ENCODE measurements at regions not wholly inside any gene's neighbourhood (a gene's known extent, or its start where the extent isn't known, plus 50 kb on each side); places are given as distances from the start of the nearest gene placed in this dataset.
A peak's percentile ranks its signal among the peaks of the same experiment; 100 is the strongest.
"Not testable (repeated sequence)": the region's sequence is repeated elsewhere in the genome, so short reads cannot be mapped to it uniquely, and the experiment has no call there.

- DNase-seq = no peak
These were observed 50.5 kb upstream of the PARP4 start for GRCh38 chr13:24563087-24563486.

- DNase-seq = not testable (repeated sequence)
These were observed 51.4 kb upstream of the PARP4 start for GRCh38 chr13:24563971-24564370.

DNA sequence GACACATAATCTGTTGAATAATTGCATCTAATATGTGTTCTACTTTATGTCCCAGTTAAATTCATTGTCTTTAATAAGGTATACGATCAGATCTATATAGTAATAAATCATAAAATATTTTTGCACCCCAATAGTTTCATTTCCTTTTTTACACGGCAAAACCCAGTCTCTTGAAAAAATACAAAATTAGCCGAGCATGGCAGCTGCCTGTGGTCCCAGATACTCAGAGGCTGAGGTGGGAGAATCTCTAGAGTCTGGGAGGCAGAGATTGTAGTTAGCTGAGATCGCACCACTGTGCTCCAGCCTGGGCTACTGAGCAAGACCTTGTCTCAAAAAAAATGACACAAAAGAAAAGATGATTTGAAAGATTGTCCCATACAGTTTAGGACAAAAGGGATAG lies 52.3 kb upstream of the PARP4 start:
- DNase-seq = no peak

- DNase-seq = not testable (repeated sequence)
These were observed 55.0 kb upstream of the PARP4 start for GRCh38 chr13:24567593-24567992.

DNA sequence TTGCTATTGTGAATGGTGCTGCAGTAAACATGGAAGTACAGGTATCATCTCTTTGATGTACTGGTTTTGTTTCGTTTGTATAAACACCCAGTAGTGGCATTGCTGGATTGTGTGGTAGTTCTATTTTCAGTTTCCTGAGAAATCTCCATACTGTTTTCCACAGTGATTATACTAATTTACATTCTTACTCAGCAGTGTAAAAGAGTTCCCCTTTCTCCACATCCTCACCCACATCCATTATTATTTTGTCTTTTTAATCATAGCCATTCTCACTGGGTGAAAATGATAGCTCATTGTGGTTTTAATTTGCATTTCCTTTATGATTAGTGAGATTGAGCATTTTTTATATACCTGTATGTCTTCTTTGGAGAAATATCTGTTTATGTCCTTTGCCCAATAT lies 62.3 kb upstream of the PARP4 start:
- DNase-seq = peak in 1 of 2 donors; percentile 10

- DNase-seq = peak; percentile 10 to 13
These were observed 67.7 kb upstream of the PARP4 start for GRCh38 chr13:24580315-24580714.

DNA sequence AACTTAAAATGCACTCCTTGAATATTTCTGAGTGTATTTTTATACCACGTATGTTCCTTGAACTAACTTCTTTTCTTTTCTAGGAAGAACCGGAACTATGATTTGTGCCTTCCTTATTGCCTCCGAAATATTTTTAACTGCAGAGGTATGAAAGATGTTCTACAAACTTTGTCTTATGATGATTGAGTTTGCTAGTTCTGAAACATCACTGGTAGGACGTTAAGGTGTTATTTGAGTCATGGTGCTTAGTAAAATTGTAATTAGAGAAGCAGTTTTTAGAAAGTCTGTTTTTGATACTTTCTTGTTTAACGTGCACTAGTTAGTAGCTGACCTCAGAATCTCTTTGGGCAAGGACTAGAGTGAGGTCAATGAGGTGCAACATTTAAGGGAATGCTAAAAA lies 69.0 kb upstream of the PARP4 start:
- not testable (repeated sequence) for DNase-seq

DNA sequence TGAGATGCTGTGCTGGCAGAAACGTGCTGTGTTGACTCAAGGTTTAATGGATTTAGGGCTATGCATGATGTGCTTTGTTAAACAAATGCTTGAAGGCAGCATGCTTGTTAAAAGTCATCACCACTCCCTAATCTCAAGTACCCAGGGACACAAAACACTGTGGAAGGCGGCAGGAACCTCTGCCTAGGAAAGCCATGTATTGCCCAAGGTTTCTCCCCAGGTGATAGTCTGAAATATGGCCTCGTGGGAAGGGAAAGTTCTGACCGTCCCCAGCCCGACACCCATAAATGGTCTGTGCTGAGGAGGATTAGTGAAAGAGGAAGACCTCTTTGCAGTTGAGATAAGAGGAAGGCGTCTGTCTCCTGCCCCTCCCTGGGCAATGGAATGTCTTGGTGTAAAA lies 79.1 kb upstream of the PARP4 start:
- not testable (repeated sequence) for DNase-seq

DNA sequence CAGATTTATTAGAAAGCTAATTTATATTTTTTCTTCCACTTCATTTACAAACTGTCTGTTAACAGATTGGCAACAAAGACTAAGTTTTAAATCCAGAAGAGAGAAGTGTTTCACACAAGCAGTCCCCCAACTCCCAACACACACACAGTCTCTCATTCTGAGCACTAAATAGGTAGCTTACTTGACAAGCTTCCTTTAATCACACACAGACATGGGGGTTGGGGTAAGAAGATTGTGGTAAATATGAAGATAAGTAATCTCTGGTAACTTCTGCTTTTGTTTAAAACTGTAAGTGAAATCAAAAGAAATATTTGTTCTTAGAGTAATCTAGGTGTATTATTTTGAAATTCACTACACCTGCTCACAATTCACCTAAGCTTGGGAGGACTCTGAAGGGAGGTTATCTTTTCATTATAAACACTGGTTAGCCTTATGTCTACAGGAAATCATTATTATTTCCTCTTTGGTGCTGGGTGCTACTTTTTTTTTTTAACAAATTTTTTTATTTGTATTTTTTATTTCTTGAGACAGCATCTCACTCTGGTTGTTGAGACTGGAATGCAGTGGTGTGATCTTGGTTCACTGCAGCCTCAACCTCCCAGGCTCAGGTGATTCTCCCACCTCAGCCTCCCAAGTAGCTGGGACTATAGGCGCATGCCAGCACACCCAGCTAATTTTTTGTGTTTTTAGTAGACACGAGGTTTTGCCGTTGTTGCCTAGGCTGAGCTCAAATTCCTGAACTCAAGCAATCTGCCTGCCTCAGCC lies 82.1 kb upstream of the ATP12A start:
- not testable (repeated sequence) for DNase-seq

- not testable (repeated sequence) for DNase-seq
These were observed 81.0 kb upstream of the ATP12A start for GRCh38 chr13:24599019-24599791.

DNA sequence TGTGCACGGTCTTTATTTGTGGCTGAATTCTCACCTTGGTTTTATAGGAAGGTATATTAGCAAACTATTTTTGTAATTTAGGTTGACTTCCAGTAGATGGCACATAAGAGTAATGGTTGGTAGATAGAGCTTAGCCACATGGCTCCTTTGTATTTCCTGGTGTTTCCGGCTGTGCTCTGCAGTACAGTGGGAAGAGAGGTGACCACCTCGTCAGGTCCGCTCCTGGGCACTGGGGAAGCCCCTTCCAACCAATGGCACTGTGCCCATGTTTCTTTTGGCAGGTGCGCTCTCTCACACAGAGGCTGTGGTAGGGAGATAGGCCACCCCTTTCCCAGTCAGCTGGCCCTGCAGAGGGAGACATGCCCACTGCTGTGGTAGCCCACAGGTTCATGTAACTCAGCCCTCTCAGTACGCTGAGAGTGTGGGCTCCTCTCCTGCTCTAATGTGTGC lies 74.3 kb upstream of the ATP12A start:
- DNase-seq = peak in 1 of 2 donors; percentile 31

DNA sequence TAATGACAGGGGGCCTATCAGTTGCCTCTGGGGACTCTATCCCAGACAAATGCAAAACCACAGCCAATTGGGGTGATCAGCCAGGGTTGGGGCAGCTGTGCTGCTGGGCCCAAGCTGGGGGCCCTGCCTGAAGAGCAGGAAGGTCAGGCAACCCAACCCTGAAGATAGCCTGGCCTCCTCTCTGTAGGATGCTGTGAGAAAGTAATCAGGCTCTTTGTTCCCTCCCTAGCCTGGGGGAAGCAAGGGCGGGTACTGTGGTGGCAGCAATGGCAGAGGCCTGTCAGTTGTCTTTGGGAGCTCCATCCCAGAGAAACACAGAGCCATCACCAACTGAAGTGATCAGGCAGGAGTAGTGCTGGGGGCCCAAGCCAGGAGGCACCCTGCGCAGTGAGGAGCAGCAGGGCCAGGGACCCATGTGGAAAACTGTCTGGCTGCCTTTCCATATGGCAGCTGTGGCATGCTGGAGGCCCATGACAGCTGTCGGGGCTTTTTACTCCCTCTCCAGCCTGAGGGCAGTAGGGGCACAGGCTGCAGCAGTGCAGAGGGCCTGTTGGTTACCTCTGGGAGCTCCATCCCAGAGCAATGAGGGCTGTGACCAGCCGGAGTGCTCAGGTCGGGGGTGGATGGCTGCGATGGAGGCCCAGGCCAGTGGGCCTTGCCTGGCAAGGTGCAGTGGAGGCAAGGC lies 73.6 kb upstream of the ATP12A start:
- no peak for DNase-seq

DNA sequence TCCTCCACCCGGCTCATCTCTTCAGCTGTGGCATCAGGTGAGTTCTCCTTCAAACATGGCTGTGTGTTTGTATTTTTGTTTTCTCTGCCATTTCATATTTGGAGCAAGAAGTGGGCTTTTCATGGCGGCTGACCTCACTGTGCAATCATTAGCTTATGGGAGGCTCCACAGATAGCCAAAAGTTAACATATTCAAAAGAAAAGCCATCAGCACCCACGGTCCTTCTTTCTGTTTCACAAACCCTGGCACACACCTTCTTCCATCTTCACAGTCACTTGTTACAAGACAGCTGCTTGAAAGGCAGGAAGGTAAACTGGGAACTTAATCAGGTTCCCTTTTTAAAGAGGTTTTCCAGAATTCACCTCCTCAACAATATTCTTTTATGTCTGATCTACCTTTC lies 69.3 kb upstream of the ATP12A start:
- DNase-seq = no peak

DNA sequence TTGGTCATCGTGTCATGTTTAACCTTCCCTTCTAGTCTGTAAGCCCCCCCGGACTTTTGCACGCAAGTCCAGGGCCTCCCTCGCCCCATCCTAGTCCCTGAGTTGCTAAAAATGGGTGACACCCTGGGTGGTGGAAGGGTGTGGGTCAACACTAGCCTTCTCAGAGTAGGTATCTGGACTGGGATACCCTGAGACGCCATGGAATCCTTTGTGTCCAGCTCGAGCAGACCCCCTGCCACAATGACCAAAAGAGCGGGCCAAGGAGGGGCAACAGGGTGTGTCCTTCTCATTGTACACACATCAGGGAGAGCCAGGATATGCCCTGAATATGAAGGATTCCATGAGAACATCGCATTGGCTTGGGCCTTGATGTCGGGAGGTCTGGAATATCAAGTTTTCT lies 67.5 kb upstream of the ATP12A start:
- no peak for DNase-seq

GRCh38 chr13:24613128-24613527 lies 67.1 kb upstream of the ATP12A start:
- DNase-seq = no peak

GRCh38 chr13:24613755-24614154 lies 66.5 kb upstream of the ATP12A start:
- no peak for DNase-seq

DNA sequence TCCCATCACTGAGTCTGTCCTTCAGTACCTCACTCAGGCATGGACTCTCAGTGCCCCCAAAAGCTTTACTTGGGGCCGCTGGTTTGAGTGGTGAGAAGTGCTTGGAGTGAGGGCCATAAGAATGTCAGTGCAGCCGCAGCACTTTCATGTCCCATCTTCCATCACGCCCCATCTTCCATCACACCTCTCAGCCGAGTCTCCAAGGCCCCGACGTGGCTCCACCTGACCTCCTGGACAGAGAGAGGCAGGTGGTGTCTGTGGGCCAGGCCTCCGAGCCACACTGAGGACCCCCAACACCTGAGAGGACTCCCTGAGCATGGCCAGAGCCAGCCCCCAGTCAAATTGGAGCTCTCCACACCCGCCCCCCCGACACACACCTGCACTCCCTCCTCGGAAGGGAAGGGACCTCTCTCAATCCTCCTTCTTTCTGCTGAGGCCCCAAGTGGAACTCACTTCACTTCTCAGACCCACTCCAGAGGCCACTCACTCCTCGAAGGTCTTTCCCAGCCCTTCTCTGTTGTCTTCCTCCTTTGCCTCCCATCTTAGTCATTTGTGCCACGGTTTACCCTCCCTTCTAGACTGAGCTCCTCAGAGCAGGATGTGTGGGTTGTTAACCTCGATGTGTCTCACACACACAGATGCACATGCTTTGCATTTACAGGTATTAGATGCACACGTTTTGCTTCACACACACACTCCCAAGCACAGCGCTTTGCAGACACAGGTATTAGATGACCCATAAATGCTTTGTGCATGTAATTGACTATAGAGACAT lies 65.7 kb upstream of the ATP12A start:
- DNase-seq = no peak

GRCh38 chr13:24615114-24615513 lies 65.1 kb upstream of the ATP12A start:
- no peak for DNase-seq

DNA sequence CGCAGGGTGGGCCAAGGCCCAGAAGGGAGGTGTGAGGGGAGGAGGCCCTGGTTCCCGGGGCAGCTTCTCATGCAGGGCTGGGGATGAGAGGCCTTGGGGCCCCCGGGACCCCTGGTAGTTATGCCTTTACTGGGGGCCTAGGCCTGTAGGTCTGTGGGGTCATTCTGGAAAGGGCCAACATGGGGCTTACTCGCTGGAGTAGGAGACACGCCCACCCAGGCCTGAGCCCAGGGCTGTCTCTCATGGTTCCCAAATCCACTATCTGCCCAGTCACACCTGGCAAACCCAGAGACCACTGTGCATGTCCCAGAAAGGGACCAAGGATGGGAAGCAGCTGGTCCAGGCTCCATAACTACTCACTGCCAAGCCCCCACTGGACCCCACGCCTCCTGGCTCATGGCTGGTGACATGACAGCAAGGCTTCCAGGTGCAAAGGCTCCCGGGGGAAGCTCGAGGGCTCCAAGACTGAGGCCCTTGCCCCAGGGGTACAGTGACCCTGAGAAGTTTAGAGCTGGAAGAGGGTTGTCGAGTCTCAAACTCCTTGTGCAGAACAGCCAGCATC lies 64.2 kb upstream of the ATP12A start:
- no peak for DNase-seq

GRCh38 chr13:24616514-24616913 lies 63.7 kb upstream of the ATP12A start:
- no peak for DNase-seq

- no peak for DNase-seq
These were observed 62.8 kb upstream of the ATP12A start for GRCh38 chr13:24617256-24618010.
